A549 (cell line): ENCODE measurements at regions not wholly inside any gene's neighbourhood (a gene's known extent, or its start where the extent isn't known, plus 50 kb on each side); places are given as distances from the start of the nearest gene placed in this dataset.

Experiments used
- ATAC-seq, 2 experiments: fragments of 200-7000 bp in 1 of 2; fragments of >200 bp in 1 of 2; cut with Nextera tagmentation in 1 of 2; cut with Tn5 transposase in 1 of 2; 3 replicates each; pipeline versions ENCODE4 v1.8.0 to v1.9.1; 2018 to 2020; ENCODE audit warnings: mild to moderate bottlenecking in 1 of 2, moderate library complexity in 1 of 2
- CTCF ChIA-PET: fragments of 300-600 bp; sonication (Branson Sonifier 250); formaldehyde crosslinking; extraction: SDS; loops from one replicate; lab custom pipeline; 2021; ENCODE audit warnings: antibody characterized with exemption, inconsistent platforms; lab: Yijun Ruan, JAX
- POLR2A ChIA-PET: fragments of 350-600 bp; formaldehyde crosslinking; extraction: SDS; loops from one replicate; lab custom pipeline; 2021; ENCODE audit warnings: antibody characterized with exemption, inconsistent platforms; lab: Yijun Ruan, JAX
- DNase-seq, 2 experiments: peaks; one replicate each; pipeline versions ENCODE4 v3.0.0 to v3.0.0-alpha.2; 2011 to 2016; ENCODE audit warnings: low read depth in 1 of 2, low spot score in 1 of 2
- FAIRE-seq: peaks from 2 replicates; lab custom pipeline; 2011; peaks lifted over from hg19 to GRCh38; lab: Jason Lieb, UNC
- H3K27ac ChIP-seq, 2 experiments: fragments of >200 bp; sonication (Bioruptor Twin); formaldehyde crosslinking; 3 replicates each; pipeline ENCODE4 v1.5.1; 2016 to 2017
- H3K4me1 ChIP-seq: fragments of >200 bp; sonication (Bioruptor Twin); formaldehyde crosslinking; 3 replicates; pipeline ENCODE4 v1.6.1; 2016
- H3K4me2 ChIP-seq: fragments of >200 bp; sonication (Bioruptor Twin); formaldehyde crosslinking; 3 replicates; pipeline ENCODE4 v1.6.1; 2016
- H3K4me3 ChIP-seq: fragments of >200 bp; sonication (Bioruptor Twin); formaldehyde crosslinking; 3 replicates; pipeline ENCODE4 v1.5.1; 2016
- H3K9me3 ChIP-seq: fragments of >200 bp; sonication (Bioruptor Twin); formaldehyde crosslinking; 3 replicates; pipeline ENCODE4 v1.6.1; 2016
- BHLHE40 ChIP-seq: IDR thresholded peaks from 2 replicates; pipeline ENCODE4 v1.6.1; 2012; ENCODE audit warnings: low read depth, low read length, inconsistent platforms
- CBX8 ChIP-seq: fragments of 200-600 bp; sonication (generic); IDR thresholded peaks from 2 replicates; pipeline ENCODE4 v1.6.1; 2016
- CEBPB ChIP-seq, 2 experiments: fragments of >200 bp in 1 of 2; sonication (Bioruptor Twin) in 1 of 2; formaldehyde crosslinking in 1 of 2; IDR thresholded peaks; 2 replicates each; pipeline ENCODE4 v1.6.1; 2012 to 2016
- CHD2 ChIP-seq: fragments of 150-350 bp; IDR thresholded peaks from 2 replicates; pipeline ENCODE4 v1.6.1; 2014; ENCODE audit warnings: low read length; ENCODE audit not compliant: partially characterized antibody
- E2F6 ChIP-seq: IDR thresholded peaks from 2 replicates; pipeline ENCODE4 v1.6.1; 2012; ENCODE audit warnings: low read depth, borderline replicate concordance
- EHF ChIP-seq: fragments of 250-450 bp; sonication (Bioruptor Pico); IDR thresholded peaks from 2 replicates; pipeline ENCODE4 v1.5.0; 2020; ENCODE audit warnings: mild to moderate bottlenecking
- FOSB ChIP-seq: fragments of 250-450 bp; sonication (Bioruptor Pico); IDR thresholded peaks from 2 replicates; pipeline ENCODE4 v1.5.0; 2020; ENCODE audit warnings: mild to moderate bottlenecking, moderate library complexity
- FOSL2 ChIP-seq, 2 experiments: fragments of 450-650 bp in 1 of 2; fragments of >200 bp in 1 of 2; sonication (Bioruptor Twin) in 1 of 2; formaldehyde crosslinking; IDR thresholded peaks; 2 replicates each; pipeline versions ENCODE4 v1.5.0 to v1.6.1; 2016 to 2020; ENCODE audit warnings: mild to moderate bottlenecking in 1 of 2, moderate library complexity in 1 of 2
- FOXS1 ChIP-seq: fragments of 250-450 bp; sonication (Bioruptor Pico); IDR thresholded peaks from 2 replicates; pipeline ENCODE4 v1.5.0; 2020; ENCODE audit warnings: mild to moderate bottlenecking, moderate library complexity
- HDAC2 ChIP-seq: fragments of 200-600 bp; sonication (generic); IDR thresholded peaks from 2 replicates; pipeline ENCODE4 v1.6.1; 2016
- HES2 ChIP-seq: fragments of >200 bp; sonication (Bioruptor Twin); formaldehyde crosslinking; IDR thresholded peaks from 2 replicates; pipeline ENCODE4 v1.6.1; 2016
- HMGXB4 ChIP-seq: fragments of 250-450 bp; sonication (Bioruptor Pico); IDR thresholded peaks from 2 replicates; pipeline ENCODE4 v1.5.0; 2021; ENCODE audit warnings: mild to moderate bottlenecking, moderate library complexity, borderline replicate concordance
- HOXA7 ChIP-seq: fragments of 250-450 bp; sonication (Bioruptor Pico); IDR thresholded peaks from 2 replicates; pipeline ENCODE4 v1.5.0; 2020; ENCODE audit warnings: mild to moderate bottlenecking, moderate library complexity
- HOXB5 ChIP-seq: fragments of 250-450 bp; sonication (Bioruptor Pico); IDR thresholded peaks from 2 replicates; pipeline ENCODE4 v1.5.0; 2020; ENCODE audit warnings: mild to moderate bottlenecking, moderate library complexity
- JUN ChIP-seq, 2 experiments: fragments of >200 bp; sonication (Bioruptor Twin); formaldehyde crosslinking; IDR thresholded peaks; 2 replicates in 1 of 2; 3 replicates in 1 of 2; pipeline ENCODE4 v1.6.1; 2016 to 2017
- JUNB ChIP-seq: fragments of >200 bp; sonication (Bioruptor Twin); formaldehyde crosslinking; IDR thresholded peaks from 2 replicates; pipeline ENCODE4 v1.6.1; 2016
- KDM1A ChIP-seq: fragments of 200-600 bp; sonication (generic); IDR thresholded peaks from 2 replicates; pipeline ENCODE4 v1.6.1; 2016; ENCODE audit warnings: low read depth, mild to moderate bottlenecking
- MAX ChIP-seq: IDR thresholded peaks from 2 replicates; pipeline ENCODE4 v1.6.1; 2012
- PHF8 ChIP-seq: fragments of 200-600 bp; sonication (generic); IDR thresholded peaks from 2 replicates; pipeline ENCODE4 v1.6.1; 2016; ENCODE audit warnings: low read depth, mild to moderate bottlenecking, antibody characterized with exemption, moderate library complexity, borderline replicate concordance
- RAD21 ChIP-seq, 2 experiments: fragments of >200 bp in 1 of 2; sonication (Bioruptor Twin) in 1 of 2; formaldehyde crosslinking in 1 of 2; IDR thresholded peaks in 1 of 2; conservative IDR thresholded peaks in 1 of 2; 2 replicates in 1 of 2; 3 replicates in 1 of 2; pipeline ENCODE4 v1.6.1; 2012 to 2018; ENCODE audit warnings: inconsistent platforms in 1 of 2
- REST ChIP-seq: fragments of 200-600 bp; sonication (generic); IDR thresholded peaks from 2 replicates; pipeline ENCODE4 v1.6.1; 2016; ENCODE audit warnings: antibody characterized with exemption, mild to moderate bottlenecking, moderate library complexity
- RFX5 ChIP-seq: fragments of 450-650 bp; IDR thresholded peaks from 2 replicates; pipeline ENCODE4 v1.7.1; 2014; ENCODE audit warnings: antibody characterized with exemption, mild to moderate bottlenecking, moderate library complexity
- SREBF2 ChIP-seq: fragments of 450-650 bp; IDR thresholded peaks from 2 replicates; pipeline ENCODE4 v1.6.1; 2014; ENCODE audit warnings: mild to moderate bottlenecking, moderate library complexity
- ZFP36 ChIP-seq: fragments of 450-650 bp; IDR thresholded peaks from 2 replicates; pipeline ENCODE4 v1.6.1; 2014; ENCODE audit warnings: borderline replicate concordance; ENCODE audit not compliant: partially characterized antibody
- ZNF302 ChIP-seq: fragments of 250-450 bp; sonication (Bioruptor Pico); IDR thresholded peaks from 2 replicates; pipeline ENCODE4 v1.9.0; 2021; ENCODE audit warnings: inconsistent platforms, mild to moderate bottlenecking, moderate library complexity
- WGBS: methylation state at CpG from one replicate; pipeline ENCODE4 v1.1.6; 2017; ENCODE audit errors: missing lambda C conversion rate; 5-methylcytosine and 5-hydroxymethylcytosine counted together
- TF ChIP-seq, protein P1 (sequence below): IDR thresholded peaks from 2 replicates; pipeline ENCODE4 v1.6.1; 2012

DNA sequence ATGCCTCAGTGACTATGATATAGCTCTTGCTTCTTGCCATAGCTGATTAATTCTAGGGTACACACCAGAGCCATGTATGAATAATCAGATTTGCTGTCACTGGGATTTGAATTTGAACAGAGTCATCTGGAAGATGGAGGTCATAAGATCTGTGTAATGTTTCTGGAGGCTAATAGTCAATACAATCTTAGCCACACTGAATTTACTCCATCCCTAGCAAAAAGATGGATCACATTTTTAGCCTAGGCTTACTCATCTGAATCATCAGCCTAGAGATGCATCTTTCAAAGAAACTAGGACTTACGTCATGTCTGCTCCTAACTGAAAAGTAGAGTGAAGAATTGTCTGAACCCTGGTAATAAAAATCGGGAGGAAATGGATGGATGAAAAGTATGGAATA lies 142.3 kb upstream of the ZNF804B start:
- TF ChIP-seq RAD21 (conservative IDR thresholded peaks at IDR 0.05 in 1 of 2, IDR thresholded peaks at IDR 0.05 in 1 of 2), result no peak
- TF ChIP-seq CBX8, result no peak
- TF ChIP-seq FOSL2 (IDR thresholded peaks at IDR 0.05), result no peak
- no peak for TF ChIP-seq FOSL2 (CRISPR knock-in tag; IDR thresholded peaks at IDR 0.05)
- TF ChIP-seq BHLHE40, result no peak
- TF ChIP-seq FOSB (CRISPR knock-in tag), result no peak
- no peak for TF ChIP-seq FOXS1 (CRISPR knock-in tag)
- TF ChIP-seq JUN (IDR thresholded peaks at IDR 0.05), result no peak
- TF ChIP-seq ZNF302 (CRISPR knock-in tag), result no peak
- no peak for TF ChIP-seq PHF8
- TF ChIP-seq HOXA7 (CRISPR knock-in tag), result no peak
- TF ChIP-seq MAX, result no peak
- no peak for TF ChIP-seq CHD2
- TF ChIP-seq HMGXB4 (CRISPR knock-in tag), result no peak
- no peak for TF ChIP-seq E2F6
- TF ChIP-seq JUNB, result no peak
- Histone ChIP-seq H3K4me2 (no peak overlapping the region), H3K4me3 (no peak overlapping the region), H3K27ac (no peak overlapping the region), H3K9me3 (no peaks in the 10 kb centered on the region), H3K4me1 (no peaks in the 10 kb centered on the region)
- no peak for ATAC-seq
- FAIRE-seq, result no peak
- no peak for DNase-seq
- ChIA-PET CTCF (no interaction called here), POLR2A (no interaction called here)
- 0% methylated on average over 2 of the region's 2 CpGs for WGBS

DNA sequence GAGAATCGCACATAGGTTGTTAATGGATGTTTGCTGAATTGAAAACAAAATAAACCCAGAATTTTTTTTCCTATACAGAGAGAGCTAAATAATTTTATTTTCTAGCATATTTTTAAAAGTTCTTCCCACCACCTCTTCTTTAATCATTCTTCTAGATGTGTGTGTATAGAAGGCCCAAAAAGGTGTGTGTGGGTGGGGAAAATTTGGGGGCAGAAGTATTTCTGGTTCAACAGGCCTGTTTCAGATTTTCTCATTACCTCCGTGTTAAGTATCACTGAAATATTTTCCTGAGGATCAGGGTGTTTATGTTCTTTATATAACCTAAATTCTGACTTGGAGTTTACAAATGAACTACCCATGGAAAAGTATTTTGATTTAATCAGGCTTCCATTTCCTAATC lies 144.2 kb upstream of the ZNF804B start:
- CTCF ChIA-PET, result no interaction called here
- DNase-seq (no peak), FAIRE-seq (no peak)

DNA sequence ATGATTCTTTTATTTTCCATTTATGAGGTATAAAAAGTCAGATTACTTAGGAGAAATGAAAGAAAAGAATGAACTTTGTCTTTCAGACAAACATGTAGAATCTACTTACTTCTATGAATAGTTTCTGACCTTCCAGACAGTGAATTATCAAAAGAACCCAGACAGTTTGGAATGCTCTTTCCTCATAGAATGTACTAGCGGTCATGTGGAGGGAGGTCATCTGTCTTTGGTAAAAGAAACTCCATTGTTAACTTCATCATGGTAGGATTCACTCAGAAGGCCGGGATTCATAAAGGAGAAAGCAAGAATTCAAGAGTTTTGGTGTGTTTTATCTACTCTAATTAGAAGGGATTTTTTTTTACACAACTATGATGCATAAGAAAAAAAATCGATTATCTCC lies 144.8 kb upstream of the ZNF804B start:
- no peak for ATAC-seq
- FAIRE-seq, result no peak
- WGBS, result 1% methylated on average over 3 of the region's 3 CpGs
- no peak for TF ChIP-seq FOXS1 (CRISPR knock-in tag)
- no peak for TF ChIP-seq CEBPB (IDR thresholded peaks at IDR 0.05)
- no peak for TF ChIP-seq BHLHE40
- no peak for TF ChIP-seq EHF (CRISPR knock-in tag)
- TF ChIP-seq, protein P1, sequence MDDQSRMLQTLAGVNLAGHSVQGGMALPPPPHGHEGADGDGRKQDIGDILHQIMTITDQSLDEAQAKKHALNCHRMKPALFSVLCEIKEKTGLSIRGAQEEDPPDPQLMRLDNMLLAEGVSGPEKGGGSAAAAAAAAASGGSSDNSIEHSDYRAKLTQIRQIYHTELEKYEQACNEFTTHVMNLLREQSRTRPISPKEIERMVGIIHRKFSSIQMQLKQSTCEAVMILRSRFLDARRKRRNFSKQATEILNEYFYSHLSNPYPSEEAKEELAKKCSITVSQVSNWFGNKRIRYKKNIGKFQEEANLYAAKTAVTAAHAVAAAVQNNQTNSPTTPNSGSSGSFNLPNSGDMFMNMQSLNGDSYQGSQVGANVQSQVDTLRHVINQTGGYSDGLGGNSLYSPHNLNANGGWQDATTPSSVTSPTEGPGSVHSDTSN, result no peak
- no peak for TF ChIP-seq KDM1A
- no peak for TF ChIP-seq ZFP36
- TF ChIP-seq HOXB5 (CRISPR knock-in tag), result no peak
- TF ChIP-seq REST, result no peak
- TF ChIP-seq HES2, result no peak
- TF ChIP-seq SREBF2, result no peak
- no peak for TF ChIP-seq HDAC2

More for the DNA sequence above, 144.2 kb upstream of the ZNF804B start:
- POLR2A ChIA-PET, result no interaction called here
- H3K9me3 ChIP-seq, result no peaks in the 10 kb centered on the region
- TF ChIP-seq RFX5 (no peak), ZNF302 (CRISPR knock-in tag) (no peak)
- TF ChIP-seq, protein P1, result no peak
- 3% methylated on average over 2 of the region's 2 CpGs for WGBS
- H3K4me1 ChIP-seq, result no peaks in the 10 kb centered on the region
- no peak overlapping the region for H3K4me3 ChIP-seq
- H3K27ac ChIP-seq, result no peak overlapping the region
- no peak for ATAC-seq
- no peak overlapping the region for H3K4me2 ChIP-seq

More for the DNA sequence above, 144.8 kb upstream of the ZNF804B start:
- H3K9me3 ChIP-seq, result no peaks in the 10 kb centered on the region
- no peak for DNase-seq
- H3K4me3 ChIP-seq, result no peak overlapping the region
- no peak overlapping the region for H3K4me2 ChIP-seq
- CTCF ChIA-PET, result no interaction called here
- no peaks in the 10 kb centered on the region for H3K4me1 ChIP-seq
- POLR2A ChIA-PET, result no interaction called here
- no peak overlapping the region for H3K27ac ChIP-seq
